Spleen (tissue), 7 donors: ENCODE measurements at regions not wholly inside any gene's neighbourhood (a gene's known extent, or its start where the extent isn't known, plus 50 kb on each side); places are given as distances from the start of the nearest gene placed in this dataset.

Source experiments
- POLR2A ChIP-seq, 3 donors: fragments of 450-650 bp; IDR thresholded peaks; one replicate each; pipeline ENCODE4 v1.5.1; 2017; ENCODE audit warnings: antibody characterized with exemption in 3 of 3, mild to moderate bottlenecking in 1 of 3
- POLR2AphosphoS5 ChIP-seq, 3 donors: sonication (generic); formaldehyde crosslinking; IDR thresholded peaks; one replicate each; pipeline ENCODE4 v1.5.1; 2017; ENCODE audit warnings: antibody characterized with exemption in 3 of 3
- TF ChIP-seq, protein P1 (sequence below), 11 experiments: fragments of 200-600 bp in 7 of 11; fragments of 450-650 bp in 4 of 11; sonication (generic) in 4 of 11; IDR thresholded peaks in 8 of 11; conservative IDR thresholded peaks in 3 of 11; 1 replicate in 7 of 11; 2 replicates in 4 of 11; pipeline versions ENCODE4 v1.4.0 to v1.8.0; 2016 to 2021; ENCODE audit warnings: antibody characterized with exemption in 11 of 11, inconsistent platforms in 4 of 11, mild to moderate bottlenecking in 1 of 11
- donor health status: DM: no; HTN: no; CAD: no; lungs with moderate emphysema.
- donor health status: DM: no; HTN: no; CAD: no.
- donor health status: DM: no; HTN: no; CAD: no.

DNA sequence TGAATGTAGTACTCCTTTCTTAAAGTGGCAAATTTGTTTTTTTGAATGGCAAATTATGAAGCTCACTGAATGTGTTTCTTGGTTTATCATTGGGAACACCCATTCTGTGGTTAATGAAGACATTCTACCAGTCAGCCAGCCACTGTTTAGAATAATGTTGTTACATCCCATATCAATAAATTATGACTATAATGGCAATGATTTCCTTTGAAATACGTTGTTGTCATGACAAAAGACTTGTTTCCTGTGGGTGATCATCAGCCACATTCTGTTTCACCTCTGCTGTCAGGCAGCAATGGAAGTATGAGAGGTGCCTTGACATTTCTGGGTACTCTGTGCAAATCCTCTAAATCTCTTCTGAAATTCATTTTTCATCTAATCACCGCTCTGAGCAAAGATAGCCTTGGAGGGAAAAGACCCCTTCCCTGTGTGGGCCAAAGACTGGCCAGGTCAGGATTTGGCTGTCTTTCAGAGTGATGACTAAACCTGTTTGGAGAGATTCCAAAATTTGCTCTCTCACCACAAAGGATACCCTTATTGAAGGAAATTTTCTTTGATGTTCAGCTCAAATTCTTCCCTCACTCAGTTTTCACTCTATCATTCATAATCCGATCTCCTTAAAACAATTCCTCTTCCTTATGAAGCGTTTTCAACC, 869.2 kb downstream of the BCL11A start:
- TF ChIP-seq, protein P1, sequence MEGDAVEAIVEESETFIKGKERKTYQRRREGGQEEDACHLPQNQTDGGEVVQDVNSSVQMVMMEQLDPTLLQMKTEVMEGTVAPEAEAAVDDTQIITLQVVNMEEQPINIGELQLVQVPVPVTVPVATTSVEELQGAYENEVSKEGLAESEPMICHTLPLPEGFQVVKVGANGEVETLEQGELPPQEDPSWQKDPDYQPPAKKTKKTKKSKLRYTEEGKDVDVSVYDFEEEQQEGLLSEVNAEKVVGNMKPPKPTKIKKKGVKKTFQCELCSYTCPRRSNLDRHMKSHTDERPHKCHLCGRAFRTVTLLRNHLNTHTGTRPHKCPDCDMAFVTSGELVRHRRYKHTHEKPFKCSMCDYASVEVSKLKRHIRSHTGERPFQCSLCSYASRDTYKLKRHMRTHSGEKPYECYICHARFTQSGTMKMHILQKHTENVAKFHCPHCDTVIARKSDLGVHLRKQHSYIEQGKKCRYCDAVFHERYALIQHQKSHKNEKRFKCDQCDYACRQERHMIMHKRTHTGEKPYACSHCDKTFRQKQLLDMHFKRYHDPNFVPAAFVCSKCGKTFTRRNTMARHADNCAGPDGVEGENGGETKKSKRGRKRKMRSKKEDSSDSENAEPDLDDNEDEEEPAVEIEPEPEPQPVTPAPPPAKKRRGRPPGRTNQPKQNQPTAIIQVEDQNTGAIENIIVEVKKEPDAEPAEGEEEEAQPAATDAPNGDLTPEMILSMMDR (IDR thresholded peaks at IDR 0.05 in 8 of 11, conservative IDR thresholded peaks at IDR 0.05 in 3 of 11): no peak
- TF ChIP-seq POLR2A (IDR thresholded peaks at IDR 0.05): no peak
- TF ChIP-seq POLR2AphosphoS5 (IDR thresholded peaks at IDR 0.05): no peak
